ENCODE measurements at regions not wholly inside any gene's neighbourhood (a gene's known extent, or its start where the extent isn't known, plus 50 kb on each side); places are given as distances from the start of the nearest gene placed in this dataset.

DNA sequence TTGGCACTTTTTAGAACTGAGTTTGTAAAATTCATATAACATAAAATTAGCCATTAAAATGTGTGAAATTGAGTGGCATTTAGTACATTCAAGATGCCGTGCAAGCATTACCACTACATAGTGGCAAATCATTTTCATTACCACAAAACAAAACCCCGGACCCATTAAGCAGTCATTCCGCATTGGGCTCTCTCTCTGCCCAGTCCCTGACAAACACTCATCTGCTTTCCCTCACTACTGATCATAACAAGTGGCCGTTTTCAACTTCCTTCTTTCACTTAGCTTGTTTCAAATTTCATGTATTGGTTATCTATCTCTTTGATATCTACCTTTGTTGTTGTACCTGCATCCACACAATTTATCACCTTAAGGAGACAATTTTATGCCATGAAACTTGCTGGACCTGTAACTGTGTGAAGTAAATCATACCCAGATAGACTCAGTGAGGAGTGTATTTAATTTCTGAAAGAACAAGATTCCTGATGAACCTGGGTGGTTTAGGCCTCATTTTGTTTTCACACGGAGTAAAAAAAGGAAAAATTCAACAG lies 202.1 kb downstream of the OR13H1 start:
- Histone ChIP-seq H3K27me3 (replicated peaks in 1 of 7) (no peaks in the 10 kb centered on the region), H3K36me3 (no peaks in the 10 kb centered on the region), H3K9me3 (peaks cover 0 to 12% (median 2%) of the 10 kb centered on the region in 8 donors), H3K4me3 (peak overlapping the region in 4 of 8 donors; percentile 32 to 80 (median 50)), H3K27ac (peak overlapping the region in 4 of 8 donors; percentile 83 to 92 (median 92)), H3K4me1 (peaks cover 0 to 7% (median 0%) of the 10 kb centered on the region in 6 donors)
- WGBS, 5 donors = 42 to 90% (median 84%) methylated on average over 5 of the region's 5 CpGs
- no peak for DNase-seq
- TF ChIP-seq POLR2AphosphoS5 (IDR thresholded peaks at IDR 0.05) (no peak), POLR2A (IDR thresholded peaks at IDR 0.05) (no peak), CTCF (IDR thresholded peaks at IDR 0.05 in 8 of 11, conservative IDR thresholded peaks at IDR 0.05 in 3 of 11) (no peak)
- intact Hi-C loops (cut with DNase I; ENCODE audit: low total_unique reads) = no loop called here

- H3K9me3 ChIP-seq = peaks cover 0 to 7% (median 0%) of the 10 kb centered on the region in 8 donors
- WGBS, 5 donors = 46 to 95% (median 91%) methylated on average over 11 to 14 of the region's 14 CpGs
- peak overlapping the region in 5 of 8 donors; percentile 83 to 92 (median 91) for H3K27ac ChIP-seq
- peaks cover 0 to 7% (median 0%) of the 10 kb centered on the region in 6 donors for H3K4me1 ChIP-seq
- TF ChIP-seq POLR2A (IDR thresholded peaks at IDR 0.05) (no peak), POLR2AphosphoS5 (IDR thresholded peaks at IDR 0.05) (peak in 2 of 3 donors; percentile 6 to 30), CTCF (IDR thresholded peaks at IDR 0.05 in 8 of 11, conservative IDR thresholded peaks at IDR 0.05 in 3 of 11) (peak in 6 of 11 experiments; percentile 29 to 88 (median 60))
- peak; percentile 88 for DNase-seq
- peak overlapping the region in 5 of 8 donors; percentile 32 to 80 (median 47) for H3K4me3 ChIP-seq
- H3K36me3 ChIP-seq = no peaks in the 10 kb centered on the region
- intact Hi-C loops (cut with DNase I; ENCODE audit: low total_unique reads) = no loop called here
- no peaks in the 10 kb centered on the region for H3K27me3 ChIP-seq (replicated peaks in 1 of 7)
Measured at GRCh38 chrX:131746491-131746968, 202.7 kb downstream of the OR13H1 start.

- Histone ChIP-seq H3K36me3 (no peaks in the 10 kb centered on the region), H3K4me1 (peaks cover 0 to 7% (median 0%) of the 10 kb centered on the region in 6 donors), H3K27me3 (replicated peaks in 1 of 7) (no peaks in the 10 kb centered on the region), H3K4me3 (peak overlapping the region in 5 of 8 donors; percentile 32 to 80 (median 47)), H3K27ac (peak overlapping the region in 5 of 8 donors; percentile 83 to 92 (median 91)), H3K9me3 (peaks cover 0 to under 1% (median 0%) of the 10 kb centered on the region in 8 donors)
- peak; percentile 80 for DNase-seq
- intact Hi-C loops (cut with DNase I; ENCODE audit: low total_unique reads) = no loop called here
- 32 to 97% (median 92%) methylated on average over 9 of the region's 9 CpGs for WGBS, 5 donors
- TF ChIP-seq CTCF (IDR thresholded peaks at IDR 0.05 in 8 of 11, conservative IDR thresholded peaks at IDR 0.05 in 3 of 11) = peak in 6 of 11 experiments; percentile 20 to 73 (median 38)
- TF ChIP-seq POLR2A (IDR thresholded peaks at IDR 0.05) = no peak
- TF ChIP-seq POLR2AphosphoS5 (IDR thresholded peaks at IDR 0.05) = peak in 1 of 3 donors; percentile 35
Measured at GRCh38 chrX:131747173-131747572, 203.3 kb downstream of the OR13H1 start.

DNA sequence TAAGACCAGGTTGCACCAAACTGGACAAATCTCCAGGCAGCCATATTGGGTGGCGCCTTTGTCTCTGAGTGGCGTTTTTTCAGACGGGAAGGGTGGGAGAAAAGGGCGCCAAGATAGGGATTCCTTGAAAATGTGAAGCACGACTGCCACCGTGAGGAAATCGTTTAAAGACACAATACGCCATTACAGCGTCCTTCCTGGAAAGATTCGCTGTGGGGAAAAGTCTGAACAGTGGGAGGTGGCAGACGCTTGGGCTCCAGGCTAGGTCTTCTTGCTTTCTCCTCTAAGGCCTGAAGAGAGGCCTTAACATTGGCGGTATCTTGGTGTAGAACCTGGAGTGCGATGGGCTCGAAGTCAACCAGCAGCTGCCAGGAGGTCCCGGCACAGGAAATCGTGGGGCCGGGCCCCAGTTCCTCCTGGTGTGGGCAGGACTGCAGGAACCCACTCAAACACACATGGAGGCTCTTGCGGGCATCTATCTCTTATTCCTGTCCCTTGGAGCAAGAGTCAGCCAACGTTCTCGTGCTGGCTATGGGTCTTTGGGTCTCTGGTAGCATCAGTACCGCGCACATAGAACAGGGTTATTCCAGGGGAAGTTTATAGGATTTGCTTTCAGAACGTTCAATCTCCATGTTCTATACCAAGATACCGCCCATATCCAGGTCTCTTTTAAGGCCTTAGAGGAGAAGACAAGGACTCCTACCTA lies 208.8 kb downstream of the OR13H1 start:
- no peaks in the 10 kb centered on the region for H3K36me3 ChIP-seq
- H3K9me3 ChIP-seq = no peaks in the 10 kb centered on the region
- peak overlapping the region in 5 of 8 donors; percentile 23 to 73 (median 44) for H3K4me3 ChIP-seq
- no peaks in the 10 kb centered on the region for H3K4me1 ChIP-seq
- H3K27ac ChIP-seq = peak overlapping the region in 5 of 8 donors; percentile 82 to 89 (median 85)
- peak; percentile 84 for DNase-seq
- no peak for TF ChIP-seq POLR2A (IDR thresholded peaks at IDR 0.05)
- TF ChIP-seq POLR2AphosphoS5 (IDR thresholded peaks at IDR 0.05) = no peak
- TF ChIP-seq CTCF (IDR thresholded peaks at IDR 0.05 in 8 of 11, conservative IDR thresholded peaks at IDR 0.05 in 3 of 11) = peak in 3 of 11 experiments; percentile 16 to 28 (median 26)
- H3K27me3 ChIP-seq (replicated peaks in 1 of 7) = no peaks in the 10 kb centered on the region
- WGBS, 5 donors = 48 to 97% (median 89%) methylated on average over 18 to 24 of the region's 24 CpGs
- intact Hi-C loops (cut with DNase I; ENCODE audit: low total_unique reads) = no loop called here

Measured in spleen (tissue), 11 donors.